Suprapubic skin (tissue), 3 donors: ENCODE measurements at regions not wholly inside any gene's neighbourhood (a gene's known extent, or its start where the extent isn't known, plus 50 kb on each side); places are given as distances from the start of the nearest gene placed in this dataset.

Source experiments
- EP300 ChIP-seq: sonication (generic); formaldehyde crosslinking; IDR thresholded peaks from one replicate; pipeline ENCODE4 v1.6.1; 2017; ENCODE audit warnings: antibody characterized with exemption
- POLR2A ChIP-seq, 2 donors: fragments of 450-650 bp; IDR thresholded peaks; one replicate each; pipeline ENCODE4 v1.6.1; 2017; ENCODE audit warnings: antibody characterized with exemption in 2 of 2, mild to moderate bottlenecking in 2 of 2, moderate library complexity in 2 of 2
- TF ChIP-seq, protein P1 (sequence below), 2 donors: fragments of 200-600 bp in 1 of 2; fragments of 450-650 bp in 1 of 2; sonication (generic) in 1 of 2; IDR thresholded peaks; one replicate each; pipeline ENCODE4 v1.5.1; 2016 to 2019; ENCODE audit warnings: antibody characterized with exemption in 2 of 2, mild to moderate bottlenecking in 1 of 2, moderate library complexity in 1 of 2

DNA sequence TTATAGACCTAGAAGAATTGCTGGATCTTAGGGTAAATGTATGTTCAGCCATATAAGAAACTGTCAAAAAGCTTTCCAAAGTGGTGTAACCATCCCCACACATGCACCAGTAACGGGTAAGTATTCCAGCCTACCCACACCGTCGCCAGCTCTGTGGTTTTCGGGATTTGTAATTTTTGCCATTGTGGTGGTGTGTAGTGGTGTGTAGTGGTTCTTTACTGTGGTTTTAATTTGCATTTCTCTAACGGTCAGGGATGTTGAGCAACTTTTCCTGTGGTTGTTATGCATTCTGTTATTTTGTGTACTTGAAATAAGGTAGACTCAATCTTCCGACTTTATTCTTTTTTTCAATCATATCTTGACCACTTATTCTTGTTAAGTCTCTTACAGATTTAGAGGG, 342.4 kb upstream of the AJAP1 start:
- TF ChIP-seq, protein P1, sequence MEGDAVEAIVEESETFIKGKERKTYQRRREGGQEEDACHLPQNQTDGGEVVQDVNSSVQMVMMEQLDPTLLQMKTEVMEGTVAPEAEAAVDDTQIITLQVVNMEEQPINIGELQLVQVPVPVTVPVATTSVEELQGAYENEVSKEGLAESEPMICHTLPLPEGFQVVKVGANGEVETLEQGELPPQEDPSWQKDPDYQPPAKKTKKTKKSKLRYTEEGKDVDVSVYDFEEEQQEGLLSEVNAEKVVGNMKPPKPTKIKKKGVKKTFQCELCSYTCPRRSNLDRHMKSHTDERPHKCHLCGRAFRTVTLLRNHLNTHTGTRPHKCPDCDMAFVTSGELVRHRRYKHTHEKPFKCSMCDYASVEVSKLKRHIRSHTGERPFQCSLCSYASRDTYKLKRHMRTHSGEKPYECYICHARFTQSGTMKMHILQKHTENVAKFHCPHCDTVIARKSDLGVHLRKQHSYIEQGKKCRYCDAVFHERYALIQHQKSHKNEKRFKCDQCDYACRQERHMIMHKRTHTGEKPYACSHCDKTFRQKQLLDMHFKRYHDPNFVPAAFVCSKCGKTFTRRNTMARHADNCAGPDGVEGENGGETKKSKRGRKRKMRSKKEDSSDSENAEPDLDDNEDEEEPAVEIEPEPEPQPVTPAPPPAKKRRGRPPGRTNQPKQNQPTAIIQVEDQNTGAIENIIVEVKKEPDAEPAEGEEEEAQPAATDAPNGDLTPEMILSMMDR (IDR thresholded peaks at IDR 0.05): no peak
- TF ChIP-seq POLR2A (IDR thresholded peaks at IDR 0.05) (no peak), EP300 (no peak)
